ENCODE measurements at regions not wholly inside any gene's neighbourhood (a gene's known extent, or its start where the extent isn't known, plus 50 kb on each side); places are given as distances from the start of the nearest gene placed in this dataset.

DNA sequence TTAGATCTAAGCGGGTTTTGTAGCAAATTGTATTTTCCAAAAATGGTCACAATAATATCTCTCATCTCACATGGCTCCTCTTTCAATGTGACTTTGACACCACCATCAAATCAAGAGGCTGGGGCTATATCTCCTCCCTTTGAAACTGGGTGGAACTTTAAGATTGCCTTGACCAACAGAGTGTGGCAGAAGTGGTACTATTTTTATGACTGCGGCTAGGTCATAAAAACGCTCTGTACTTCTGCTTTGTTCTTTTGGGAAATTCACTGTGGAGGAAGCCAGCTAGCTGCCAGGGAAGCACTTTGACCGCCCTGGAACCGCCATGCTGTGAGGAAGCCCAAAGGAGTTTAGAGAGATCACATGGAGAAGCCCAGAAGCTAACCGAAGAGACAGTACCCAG lies 50.7 kb upstream of the ACOT11 start:
- FAIRE-seq = no peak
- TF ChIP-seq TAF1 (IDR thresholded peaks at IDR 0.05; ENCODE audit: borderline replicate concordance, low read depth, low read length) = no peak
- DNase-seq (ENCODE audit: insufficient read length) = no peak

DNA sequence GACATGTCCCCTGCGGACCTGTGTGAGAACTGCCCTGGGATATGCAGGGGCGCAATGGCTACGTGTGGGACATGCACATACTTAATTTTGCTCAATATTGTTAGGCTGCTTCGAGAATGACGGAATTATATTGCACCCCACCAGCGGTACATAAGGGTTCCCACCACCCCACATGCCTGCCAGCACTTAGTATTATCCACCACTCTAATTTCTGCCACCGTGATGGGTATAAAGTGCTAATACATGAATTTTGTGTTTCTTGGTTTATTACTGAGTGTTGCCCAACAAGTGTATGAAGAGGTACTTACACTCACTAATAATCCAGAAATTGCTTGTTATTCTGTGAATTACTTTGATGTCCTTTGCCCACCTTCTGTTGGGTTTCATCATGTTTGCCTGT lies 52.1 kb upstream of the ACOT11 start:
- TF ChIP-seq TAF1 (IDR thresholded peaks at IDR 0.05; ENCODE audit: borderline replicate concordance, low read depth, low read length) = no peak
- no peak for TF ChIP-seq POLR2AphosphoS5 (IDR thresholded peaks at IDR 0.05; ENCODE audit: low read depth, low read length)
- no peak for TF ChIP-seq POLR2A (IDR thresholded peaks at IDR 0.05; ENCODE audit: low read depth, low read length)
- FAIRE-seq (no peak), DNase-seq (ENCODE audit: insufficient read length) (no peak)

DNA sequence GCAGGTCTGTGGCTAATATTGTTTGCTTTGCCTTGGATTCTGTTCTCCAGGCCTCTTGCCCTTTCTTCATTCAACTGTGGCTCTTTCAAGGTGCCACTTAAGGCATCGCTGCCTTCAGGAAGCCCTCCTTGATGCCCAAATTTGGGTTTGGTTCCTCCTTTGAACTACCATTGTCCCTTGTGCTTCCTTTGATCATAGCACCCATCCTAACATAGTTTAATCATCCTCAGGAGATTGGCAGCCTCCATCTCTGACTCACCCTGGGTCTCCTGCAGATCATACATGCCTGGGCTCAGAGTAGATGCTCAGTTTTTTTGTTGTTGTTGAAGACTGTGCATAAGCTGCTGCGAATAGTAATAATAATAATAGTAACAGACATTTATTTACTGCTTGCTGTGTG lies 54.4 kb upstream of the ACOT11 start:
- FAIRE-seq (no peak), DNase-seq (ENCODE audit: insufficient read length) (no peak)
- no peak for TF ChIP-seq TAF1 (IDR thresholded peaks at IDR 0.05; ENCODE audit: borderline replicate concordance, low read depth, low read length)

DNA sequence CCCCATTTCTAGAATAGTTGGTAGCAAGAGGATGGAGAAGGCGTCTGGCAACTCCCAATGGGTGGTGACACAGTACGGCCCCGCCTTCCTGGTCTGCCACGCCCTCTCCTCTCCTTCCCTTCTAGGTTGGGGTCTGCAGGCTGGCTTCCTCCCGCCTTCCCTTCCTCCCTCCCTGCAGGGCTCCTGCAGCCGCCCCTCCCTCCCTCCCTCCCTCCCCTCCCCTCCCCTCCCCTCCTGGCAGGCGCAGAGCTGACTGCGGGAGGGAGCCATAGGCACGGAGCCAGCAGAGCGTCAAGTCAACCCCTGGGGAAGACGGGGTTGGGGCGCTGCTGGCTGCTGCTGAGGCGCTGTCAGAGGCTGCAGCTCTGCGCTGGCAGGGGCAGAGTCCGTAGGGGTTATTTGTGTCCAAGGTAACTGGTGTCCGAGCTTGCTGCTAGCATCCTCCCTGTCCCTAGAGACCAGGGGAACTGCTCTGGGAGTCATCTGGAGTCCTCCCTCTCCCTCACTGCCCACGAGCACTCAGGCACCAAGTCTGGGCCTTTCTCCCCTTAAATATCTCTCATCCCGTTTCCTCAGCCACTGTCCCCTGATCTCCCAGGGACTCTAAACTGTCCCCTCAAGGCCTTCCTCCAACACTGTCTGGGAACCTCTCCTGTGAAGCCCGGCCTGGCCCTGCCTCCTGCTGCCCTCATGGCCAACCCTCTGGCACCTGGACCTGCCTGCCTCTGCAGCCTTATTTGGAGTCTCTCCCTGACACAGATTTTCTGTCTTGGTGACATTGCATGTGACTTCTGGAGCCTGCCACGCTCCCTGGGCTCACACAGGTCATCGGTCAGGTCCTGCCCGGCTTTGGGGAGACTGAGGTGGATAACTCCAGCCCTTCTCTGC lies 57.4 kb upstream of the ACOT11 start:
- no peak for DNase-seq (ENCODE audit: insufficient read length)
- FAIRE-seq = no peak

DNA sequence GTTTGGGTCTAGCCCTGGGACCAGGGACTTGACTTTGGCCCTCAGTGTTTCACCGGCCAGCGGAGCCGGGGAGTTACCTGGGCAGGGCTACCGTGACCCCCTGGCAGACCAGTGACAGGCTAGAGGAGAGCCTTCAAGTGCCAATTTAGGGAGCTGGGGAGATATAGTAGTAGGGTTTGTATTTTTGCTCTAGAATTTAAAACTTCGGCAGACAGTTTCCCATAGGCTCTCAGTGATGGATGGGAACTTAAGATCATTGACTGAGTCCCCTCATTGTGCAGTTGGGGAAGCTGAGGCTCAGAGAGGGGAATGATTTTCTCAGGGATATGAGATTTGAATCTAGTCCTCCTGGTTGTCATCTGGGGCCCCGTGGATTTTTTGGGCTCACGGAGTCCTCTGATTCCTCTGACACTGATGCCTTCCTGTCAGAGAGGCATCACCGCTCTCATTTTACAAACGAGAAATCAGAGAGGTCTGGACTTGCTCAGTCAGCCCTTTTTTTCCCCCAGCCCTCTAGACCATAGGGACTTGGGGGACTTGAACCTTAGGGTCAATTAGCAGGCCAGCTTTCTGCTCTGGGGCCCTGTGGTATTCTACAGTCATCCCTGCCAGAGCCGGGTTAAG lies 58.3 kb upstream of the ACOT11 start:
- no peak for DNase-seq (ENCODE audit: insufficient read length)
- TF ChIP-seq TAF1 (IDR thresholded peaks at IDR 0.05; ENCODE audit: borderline replicate concordance, low read depth, low read length) (no peak), POLR2AphosphoS5 (IDR thresholded peaks at IDR 0.05; ENCODE audit: low read depth, low read length) (no peak), POLR2A (IDR thresholded peaks at IDR 0.05; ENCODE audit: low read depth, low read length) (no peak)
- FAIRE-seq = no peak

More for the DNA sequence above, 57.4 kb upstream of the ACOT11 start:
- no peak for TF ChIP-seq POLR2AphosphoS5 (IDR thresholded peaks at IDR 0.05; ENCODE audit: low read depth, low read length)
- no peak for TF ChIP-seq POLR2A (IDR thresholded peaks at IDR 0.05; ENCODE audit: low read depth, low read length)
- no peak for TF ChIP-seq TAF1 (IDR thresholded peaks at IDR 0.05; ENCODE audit: borderline replicate concordance, low read depth, low read length)

DNA sequence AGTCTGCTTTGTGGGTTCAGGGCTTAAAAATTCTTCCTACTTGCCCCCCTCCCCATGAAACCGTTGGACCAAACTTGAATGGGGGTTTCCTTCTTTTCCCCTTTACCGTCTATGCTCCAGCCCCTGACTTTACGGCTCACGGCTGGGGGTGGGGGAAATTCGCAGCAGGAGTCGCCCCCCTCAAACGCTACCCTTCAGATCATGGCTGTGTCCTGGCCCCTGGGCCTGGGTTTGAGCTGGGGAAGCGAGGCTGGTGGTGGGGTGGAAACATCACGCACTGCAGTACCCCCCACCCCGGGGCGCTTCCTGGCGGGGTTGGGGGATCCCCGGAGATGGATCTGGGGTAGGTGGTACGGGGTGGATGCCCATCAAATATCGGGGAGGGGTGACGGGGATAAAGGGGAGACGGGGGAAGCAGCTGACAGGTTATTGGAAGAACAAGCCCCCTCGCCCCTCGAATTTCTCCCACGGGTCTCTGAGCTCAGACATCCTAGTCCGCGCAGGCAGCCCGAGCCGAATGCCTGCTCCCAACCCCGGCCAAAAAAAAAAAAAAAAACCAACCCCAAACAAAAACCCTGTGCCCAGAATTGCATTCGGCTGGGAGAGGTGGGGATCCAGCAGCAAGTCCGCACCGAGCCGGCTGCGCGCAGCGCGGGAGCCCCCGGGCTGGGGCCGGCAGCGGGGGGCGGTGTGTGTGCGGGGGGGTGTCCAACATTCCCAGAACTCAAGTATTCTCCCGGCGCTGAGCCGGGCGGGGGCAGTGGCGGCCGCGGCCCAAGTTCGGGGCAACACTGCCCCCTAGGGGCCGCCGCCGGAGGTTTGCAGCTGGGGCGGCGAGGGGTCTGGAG lies 59.0 kb upstream of the ACOT11 start:
- FAIRE-seq (peak; percentile 76), DNase-seq (ENCODE audit: insufficient read length) (peak; percentile 93)
- TF ChIP-seq POLR2A (IDR thresholded peaks at IDR 0.05; ENCODE audit: low read depth, low read length) (no peak), POLR2AphosphoS5 (IDR thresholded peaks at IDR 0.05; ENCODE audit: low read depth, low read length) (no peak), TAF1 (IDR thresholded peaks at IDR 0.05; ENCODE audit: borderline replicate concordance, low read depth, low read length) (no peak)

DNA sequence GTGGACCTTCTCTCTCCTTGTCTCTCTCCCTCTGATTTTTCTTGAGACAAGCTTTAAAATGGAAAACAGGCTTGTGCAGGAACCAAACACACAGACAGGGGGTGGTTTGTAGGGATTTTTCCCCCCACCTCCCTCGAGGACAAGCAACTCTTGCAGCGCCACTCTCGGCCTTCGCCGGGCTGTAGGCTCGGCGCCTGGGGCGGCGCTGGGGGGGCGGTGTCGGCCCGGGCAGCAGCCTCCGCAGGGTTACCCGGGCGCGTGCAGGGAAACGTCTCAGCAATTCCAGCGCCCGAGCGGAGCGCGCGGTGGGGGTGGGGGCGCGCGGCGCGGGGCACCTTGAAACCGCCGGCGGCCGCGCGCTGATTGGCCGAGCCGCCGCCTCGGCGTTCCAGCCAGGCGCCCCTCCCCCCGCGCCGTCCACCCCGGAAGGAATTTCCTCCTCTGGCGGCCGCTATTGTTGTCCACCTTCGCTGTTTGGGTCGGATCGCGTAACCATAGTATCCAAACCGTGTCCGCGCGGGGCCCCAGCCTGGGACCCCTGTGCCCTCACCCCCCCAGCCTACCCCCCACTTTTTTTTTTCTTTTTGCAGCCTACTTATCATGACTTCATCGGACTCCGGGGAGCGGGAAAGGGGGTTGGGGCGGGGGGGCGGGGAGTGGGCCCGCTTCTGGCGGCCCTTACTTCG lies 59.8 kb upstream of the ACOT11 start:
- peak; percentile 78 for FAIRE-seq
- peak; percentile 78 for DNase-seq (ENCODE audit: insufficient read length)
- no peak for TF ChIP-seq POLR2AphosphoS5 (IDR thresholded peaks at IDR 0.05; ENCODE audit: low read depth, low read length)
- TF ChIP-seq TAF1 (IDR thresholded peaks at IDR 0.05; ENCODE audit: borderline replicate concordance, low read depth, low read length) = no peak

DNA sequence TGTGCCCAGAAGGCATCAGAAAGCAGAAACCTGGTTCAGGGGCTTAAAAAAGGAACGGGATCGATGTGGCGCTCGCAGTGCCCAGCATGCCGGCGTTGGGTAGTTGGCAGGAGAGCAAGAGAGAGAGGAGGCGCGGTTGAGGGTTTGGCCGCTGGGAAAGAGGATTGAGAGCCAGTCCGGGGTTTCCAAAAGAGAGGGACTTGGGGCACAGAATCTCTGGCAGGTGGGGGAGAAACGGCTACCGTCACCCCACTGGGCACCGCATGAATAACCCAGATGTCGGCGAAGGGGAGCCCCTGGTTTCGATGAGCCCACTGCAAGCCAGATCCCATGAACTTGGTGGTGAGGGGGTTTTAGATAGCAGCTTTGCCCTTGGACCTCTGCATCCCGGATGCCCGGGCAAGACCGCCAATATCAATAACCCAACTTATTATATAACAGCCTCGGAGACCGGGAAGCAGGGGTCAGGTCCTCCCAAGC lies 60.4 kb upstream of the ACOT11 start:
- FAIRE-seq = peak; percentile 44
- TF ChIP-seq POLR2AphosphoS5 (IDR thresholded peaks at IDR 0.05; ENCODE audit: low read depth, low read length) (no peak), POLR2A (IDR thresholded peaks at IDR 0.05; ENCODE audit: low read depth, low read length) (no peak), TAF1 (IDR thresholded peaks at IDR 0.05; ENCODE audit: borderline replicate concordance, low read depth, low read length) (no peak)
- no peak for DNase-seq (ENCODE audit: insufficient read length)

DNA sequence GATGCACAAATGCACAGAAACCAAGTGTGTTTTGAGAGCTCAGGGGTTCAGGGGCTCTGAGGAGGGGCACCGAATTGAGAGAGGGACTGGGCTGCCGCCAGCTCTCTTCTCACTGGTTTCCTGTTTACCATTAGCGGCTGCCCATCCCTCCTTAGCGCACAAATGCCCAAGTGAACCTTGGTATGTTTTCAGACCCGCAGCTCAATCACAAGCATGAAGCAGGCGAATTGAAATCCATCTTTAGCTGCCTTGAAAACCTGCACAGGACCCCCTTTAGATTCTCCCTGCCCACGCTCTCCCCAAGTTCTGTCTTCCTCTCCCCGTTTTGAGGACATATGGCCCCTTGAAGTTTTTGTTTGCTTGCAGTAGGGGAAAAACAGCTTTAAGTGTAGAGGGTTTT lies 61.1 kb upstream of the ACOT11 start:
- DNase-seq (ENCODE audit: insufficient read length) (no peak), FAIRE-seq (no peak)
- TF ChIP-seq POLR2AphosphoS5 (IDR thresholded peaks at IDR 0.05; ENCODE audit: low read depth, low read length) (no peak), TAF1 (IDR thresholded peaks at IDR 0.05; ENCODE audit: borderline replicate concordance, low read depth, low read length) (no peak), POLR2A (IDR thresholded peaks at IDR 0.05; ENCODE audit: low read depth, low read length) (no peak)

DNA sequence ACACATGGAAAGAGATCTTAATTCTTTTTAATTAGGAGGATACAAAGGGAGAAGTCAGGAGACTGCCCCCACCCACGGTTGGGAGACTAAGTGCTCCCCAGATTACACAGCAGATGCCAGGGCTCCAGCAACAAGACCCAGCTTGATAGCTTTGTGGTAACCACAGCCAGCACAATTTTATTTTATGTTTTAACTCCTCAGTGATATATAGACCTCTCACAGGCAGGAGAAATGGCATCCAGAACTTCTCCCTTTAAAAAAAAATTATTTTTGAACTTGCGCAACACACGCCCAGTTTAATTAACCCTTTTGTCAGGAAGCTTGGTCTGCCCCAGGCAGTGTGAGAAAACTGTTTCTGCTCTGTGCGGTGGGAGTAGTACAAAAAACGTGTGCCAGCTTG lies 62.6 kb upstream of the ACOT11 start:
- FAIRE-seq (no peak), DNase-seq (ENCODE audit: insufficient read length) (no peak)
- no peak for TF ChIP-seq TAF1 (IDR thresholded peaks at IDR 0.05; ENCODE audit: borderline replicate concordance, low read depth, low read length)
- no peak for TF ChIP-seq POLR2A (IDR thresholded peaks at IDR 0.05; ENCODE audit: low read depth, low read length)
- no peak for TF ChIP-seq POLR2AphosphoS5 (IDR thresholded peaks at IDR 0.05; ENCODE audit: low read depth, low read length)

DNA sequence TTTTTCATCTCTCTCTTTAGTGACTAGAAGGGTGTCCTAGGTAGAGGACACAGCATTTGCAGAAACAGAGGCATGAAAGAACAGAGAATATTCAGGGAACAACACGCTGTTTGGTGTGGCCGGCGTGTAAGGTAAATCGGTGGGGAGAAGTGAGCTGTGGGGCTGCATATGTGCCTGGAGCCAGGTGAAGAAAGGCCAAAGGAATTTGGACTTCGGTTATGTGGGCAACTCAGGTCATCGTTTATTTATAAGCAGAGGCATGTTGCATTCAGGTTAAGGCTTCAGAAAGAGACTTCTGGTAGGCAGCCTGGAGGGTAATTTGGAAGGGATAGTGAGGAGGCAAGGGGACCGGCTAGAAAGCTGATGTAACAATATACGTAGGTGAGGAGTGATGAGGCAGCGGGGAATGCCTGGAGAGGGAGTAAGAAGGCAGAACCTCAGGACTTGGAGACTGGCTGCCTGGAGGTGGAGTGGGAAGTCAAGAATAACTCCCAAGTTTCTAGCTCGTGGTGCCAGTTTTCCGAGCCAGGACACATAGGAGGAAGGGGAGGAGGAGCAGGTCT lies 64.1 kb upstream of the ACOT11 start:
- DNase-seq (ENCODE audit: insufficient read length) (no peak), FAIRE-seq (no peak)
- TF ChIP-seq TAF1 (IDR thresholded peaks at IDR 0.05; ENCODE audit: borderline replicate concordance, low read depth, low read length) (no peak), POLR2AphosphoS5 (IDR thresholded peaks at IDR 0.05; ENCODE audit: low read depth, low read length) (no peak), POLR2A (IDR thresholded peaks at IDR 0.05; ENCODE audit: low read depth, low read length) (no peak)

Data from GM12892 (cell line).